ENCODE measurements at regions not wholly inside any gene's neighbourhood (a gene's known extent, or its start where the extent isn't known, plus 50 kb on each side); places are given as distances from the start of the nearest gene placed in this dataset.

DNA sequence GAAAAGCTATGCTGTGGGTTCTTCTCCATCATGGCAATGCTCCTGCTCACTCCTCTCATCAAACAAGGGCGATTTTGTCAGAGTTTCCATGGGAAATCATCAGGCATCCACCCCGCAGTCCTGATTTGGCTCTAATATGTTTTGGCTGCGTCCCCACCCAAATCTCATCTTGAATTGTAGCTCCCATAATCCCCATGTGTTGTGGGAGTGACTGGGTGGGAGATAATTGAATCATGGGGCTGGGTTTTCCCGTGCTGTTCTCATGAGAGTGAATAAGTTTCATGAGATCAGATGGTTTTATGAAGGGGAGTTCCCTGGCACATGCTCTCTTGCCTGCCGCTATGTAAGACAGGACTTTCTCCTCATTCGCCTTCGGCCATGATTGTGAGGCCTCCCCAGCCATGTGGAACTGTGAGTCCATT is 163.8 kb downstream of the GADD45G start:
- no peaks in the 10 kb centered on the region for H4K20me1 ChIP-seq (ENCODE audit: control insufficient read depth, extremely low read depth, insufficient read depth, low read length)
- no peaks in the 10 kb centered on the region for H3K9me1 ChIP-seq (ENCODE audit: control insufficient read depth, extremely low read depth, insufficient read depth, low read length)
- H2AFZ ChIP-seq (ENCODE audit: control insufficient read depth, low read length), result no peak overlapping the region
- no peak overlapping the region for H3K4me3 ChIP-seq (ENCODE audit: control insufficient read depth in 2 of 3, extremely low read depth in 1 of 3, insufficient read depth in 2 of 3, low read depth in 1 of 3, low read length in 3 of 3)
- no peaks in the 10 kb centered on the region for H3K4me1 ChIP-seq (ENCODE audit: control insufficient read depth, extremely low read depth, insufficient read depth, low read length)
- no peak overlapping the region for H3K27ac ChIP-seq (ENCODE audit: control insufficient read depth, insufficient read depth, low read length)
- dilution Hi-C loops (cut with MboI; ENCODE audit: extremely low pct_ligation_motif_present, low sequenced_read_pairs), result no loop called here
- no peaks in the 10 kb centered on the region for H3K9me3 ChIP-seq (ENCODE audit: control insufficient read depth, low read depth, low read length)
- no peak for TF ChIP-seq EZH2 (IDR thresholded peaks at IDR 0.05; ENCODE audit: low read length)
- TF ChIP-seq, protein P1, sequence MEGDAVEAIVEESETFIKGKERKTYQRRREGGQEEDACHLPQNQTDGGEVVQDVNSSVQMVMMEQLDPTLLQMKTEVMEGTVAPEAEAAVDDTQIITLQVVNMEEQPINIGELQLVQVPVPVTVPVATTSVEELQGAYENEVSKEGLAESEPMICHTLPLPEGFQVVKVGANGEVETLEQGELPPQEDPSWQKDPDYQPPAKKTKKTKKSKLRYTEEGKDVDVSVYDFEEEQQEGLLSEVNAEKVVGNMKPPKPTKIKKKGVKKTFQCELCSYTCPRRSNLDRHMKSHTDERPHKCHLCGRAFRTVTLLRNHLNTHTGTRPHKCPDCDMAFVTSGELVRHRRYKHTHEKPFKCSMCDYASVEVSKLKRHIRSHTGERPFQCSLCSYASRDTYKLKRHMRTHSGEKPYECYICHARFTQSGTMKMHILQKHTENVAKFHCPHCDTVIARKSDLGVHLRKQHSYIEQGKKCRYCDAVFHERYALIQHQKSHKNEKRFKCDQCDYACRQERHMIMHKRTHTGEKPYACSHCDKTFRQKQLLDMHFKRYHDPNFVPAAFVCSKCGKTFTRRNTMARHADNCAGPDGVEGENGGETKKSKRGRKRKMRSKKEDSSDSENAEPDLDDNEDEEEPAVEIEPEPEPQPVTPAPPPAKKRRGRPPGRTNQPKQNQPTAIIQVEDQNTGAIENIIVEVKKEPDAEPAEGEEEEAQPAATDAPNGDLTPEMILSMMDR (optimal IDR thresholded peaks at IDR 0.05 in 1 of 3, IDR thresholded peaks at IDR 0.05 in 1 of 3, conservative IDR thresholded peaks at IDR 0.05 in 1 of 3; ENCODE audit: extremely low read depth in 1 of 3, insufficient read depth in 2 of 3, low read length in 3 of 3), result no peak
- DNase-seq (ENCODE audit: low read depth, low spot score) (no peak), FAIRE-seq (no peak)
- no peak overlapping the region for H3K9ac ChIP-seq (ENCODE audit: control insufficient read depth, extremely low read depth, insufficient read depth, low read length)
- no peaks in the 10 kb centered on the region for H3K27me3 ChIP-seq (ENCODE audit: control insufficient read depth, extremely low read depth, insufficient read depth, low read length)
- no peak overlapping the region for H3K4me2 ChIP-seq (ENCODE audit: control insufficient read depth, extremely low read depth, insufficient read depth, low read depth, low read length)
- no peaks in the 10 kb centered on the region for H3K36me3 ChIP-seq (ENCODE audit: control insufficient read depth in 2 of 2, extremely low read depth in 1 of 2, insufficient read depth in 2 of 2, low read length in 2 of 2)
- no peaks in the 10 kb centered on the region for H3K79me2 ChIP-seq (ENCODE audit: control insufficient read depth, insufficient read depth, low read length)

DNA sequence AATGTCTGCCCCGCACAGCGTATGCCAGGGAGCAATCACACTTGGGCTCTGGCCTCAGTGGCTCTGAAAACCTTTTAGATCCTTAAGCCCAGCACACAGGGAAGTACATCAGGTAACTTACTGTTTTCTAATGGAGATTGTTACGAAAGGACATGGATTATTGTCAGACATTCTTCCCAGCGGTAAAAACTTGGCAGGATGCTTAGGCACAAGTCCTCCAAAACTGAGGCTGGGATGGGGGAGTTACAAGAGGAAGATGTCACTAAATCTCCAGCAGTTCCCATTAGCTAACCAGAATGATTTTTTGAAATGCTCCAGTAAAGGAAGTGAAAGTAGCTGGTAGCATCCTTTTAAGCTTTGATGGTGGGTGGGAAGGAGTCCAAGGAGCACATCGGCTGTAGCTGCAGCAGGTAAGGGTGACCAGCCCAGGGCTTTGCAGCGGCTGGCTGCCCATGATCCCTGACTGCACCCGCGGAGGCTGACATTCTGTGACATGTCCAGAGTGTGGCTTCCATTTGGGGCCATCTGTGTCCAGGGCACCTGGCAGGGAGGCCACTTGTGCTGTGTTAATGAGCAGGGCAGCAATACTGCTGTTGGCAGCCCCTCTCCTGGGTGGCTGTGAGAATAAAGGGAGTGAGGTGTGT is 165.8 kb downstream of the GADD45G start:
- no peaks in the 10 kb centered on the region for H3K79me2 ChIP-seq (ENCODE audit: control insufficient read depth, insufficient read depth, low read length)
- no peaks in the 10 kb centered on the region for H3K9me3 ChIP-seq (ENCODE audit: control insufficient read depth, low read depth, low read length)
- dilution Hi-C loops (cut with MboI; ENCODE audit: extremely low pct_ligation_motif_present, low sequenced_read_pairs), result loop anchor here (5.0 kb wide), 1 partner anchor 72 kb away; no protein-coding TSS in a partner anchor
- H3K27me3 ChIP-seq (ENCODE audit: control insufficient read depth, extremely low read depth, insufficient read depth, low read length), result no peaks in the 10 kb centered on the region
- no peaks in the 10 kb centered on the region for H4K20me1 ChIP-seq (ENCODE audit: control insufficient read depth, extremely low read depth, insufficient read depth, low read length)
- DNase-seq (ENCODE audit: low read depth, low spot score) (no peak), FAIRE-seq (no peak)
- no peak overlapping the region for H3K4me3 ChIP-seq (ENCODE audit: control insufficient read depth in 2 of 3, extremely low read depth in 1 of 3, insufficient read depth in 2 of 3, low read depth in 1 of 3, low read length in 3 of 3)
- no peak overlapping the region for H3K27ac ChIP-seq (ENCODE audit: control insufficient read depth, insufficient read depth, low read length)
- no peaks in the 10 kb centered on the region for H3K9me1 ChIP-seq (ENCODE audit: control insufficient read depth, extremely low read depth, insufficient read depth, low read length)
- no peaks in the 10 kb centered on the region for H3K4me1 ChIP-seq (ENCODE audit: control insufficient read depth, extremely low read depth, insufficient read depth, low read length)
- TF ChIP-seq, protein P1 (optimal IDR thresholded peaks at IDR 0.05 in 1 of 3, IDR thresholded peaks at IDR 0.05 in 1 of 3, conservative IDR thresholded peaks at IDR 0.05 in 1 of 3; ENCODE audit: extremely low read depth in 1 of 3, insufficient read depth in 2 of 3, low read length in 3 of 3), result no peak
- TF ChIP-seq EZH2 (IDR thresholded peaks at IDR 0.05; ENCODE audit: low read length), result no peak
- no peak overlapping the region for H3K4me2 ChIP-seq (ENCODE audit: control insufficient read depth, extremely low read depth, insufficient read depth, low read depth, low read length)
- H2AFZ ChIP-seq (ENCODE audit: control insufficient read depth, low read length), result no peak overlapping the region
- no peaks in the 10 kb centered on the region for H3K36me3 ChIP-seq (ENCODE audit: control insufficient read depth in 2 of 2, extremely low read depth in 1 of 2, insufficient read depth in 2 of 2, low read length in 2 of 2)
- no peak overlapping the region for H3K9ac ChIP-seq (ENCODE audit: control insufficient read depth, extremely low read depth, insufficient read depth, low read length)

Data from keratinocyte (primary cell).